Ishikawa (cell line): ENCODE measurements at regions not wholly inside any gene's neighbourhood (a gene's known extent, or its start where the extent isn't known, plus 50 kb on each side); places are given as distances from the start of the nearest gene placed in this dataset.

Experiments used
- CREB1 ChIP-seq: IDR thresholded peaks from 2 replicates; pipeline ENCODE4 v1.6.1; 2012; ENCODE audit warnings: low read depth
- EP300 ChIP-seq: IDR thresholded peaks from 2 replicates; pipeline ENCODE4 v1.6.1; 2012; ENCODE audit warnings: borderline replicate concordance
- TAF1 ChIP-seq: IDR thresholded peaks from 2 replicates; pipeline ENCODE4 v1.6.1; 2012; ENCODE audit warnings: low read depth, mild to moderate bottlenecking
- YY1 ChIP-seq: IDR thresholded peaks from 2 replicates; pipeline ENCODE4 v1.6.1; 2012; ENCODE audit warnings: low read depth
- TF ChIP-seq, protein P1 (sequence below): IDR thresholded peaks from 2 replicates; pipeline ENCODE4 v1.6.1; 2012

DNA sequence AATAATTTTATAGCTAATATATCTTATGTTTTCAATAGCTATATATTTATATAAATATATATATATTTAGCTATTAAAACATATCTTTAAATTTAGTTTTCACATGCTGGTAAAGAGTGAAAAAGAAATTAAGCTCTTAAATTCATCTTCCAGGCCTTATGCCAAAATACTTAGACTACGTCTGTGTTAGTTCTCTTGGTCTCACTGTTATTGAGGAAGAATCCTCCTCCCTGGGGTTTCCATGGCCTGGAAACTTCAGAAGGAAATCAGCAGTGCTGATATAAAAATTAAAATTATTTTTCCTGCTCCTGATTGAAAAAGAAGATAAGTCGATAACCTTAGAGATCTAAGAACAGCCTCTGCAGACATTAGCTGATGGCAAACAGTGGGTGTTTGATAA lies 225.1 kb upstream of the LMCD1 start:
- TF ChIP-seq, protein P1, sequence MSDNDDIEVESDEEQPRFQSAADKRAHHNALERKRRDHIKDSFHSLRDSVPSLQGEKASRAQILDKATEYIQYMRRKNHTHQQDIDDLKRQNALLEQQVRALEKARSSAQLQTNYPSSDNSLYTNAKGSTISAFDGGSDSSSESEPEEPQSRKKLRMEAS, result no peak
- TF ChIP-seq YY1 (no peak), TAF1 (no peak), EP300 (no peak), CREB1 (no peak)
